ENCODE measurements at regions not wholly inside any gene's neighbourhood (a gene's known extent, or its start where the extent isn't known, plus 50 kb on each side); places are given as distances from the start of the nearest gene placed in this dataset.
"Not testable (repeated sequence)": the region's sequence is repeated elsewhere in the genome, so short reads cannot be mapped to it uniquely, and the experiment has no call there.

- no peaks in the 10 kb centered on the region for H3K9me3 Mint-ChIP-seq
- H3K36me3 Mint-ChIP-seq (ENCODE audit: low read depth) = no peaks in the 10 kb centered on the region
- H3K4me3 Mint-ChIP-seq = no peak overlapping the region
- H3K4me1 Mint-ChIP-seq = no peaks in the 10 kb centered on the region
- no peak overlapping the region for H3K27ac Mint-ChIP-seq
- intact Hi-C loops (cut with micrococcal nuclease) = no loop called here
- H3K27me3 Mint-ChIP-seq = no peaks in the 10 kb centered on the region
- DNase-seq = no peak
These were observed 1150.4 kb upstream of the INTU start for GRCh38 chr4:126482311-126482710.

GRCh38 chr4:126486377-126486776 is 1146.4 kb upstream of the INTU start:
- no peaks in the 10 kb centered on the region for H3K9me3 Mint-ChIP-seq
- H3K4me1 Mint-ChIP-seq = no peaks in the 10 kb centered on the region
- H3K27ac Mint-ChIP-seq = no peak overlapping the region
- intact Hi-C loops (cut with micrococcal nuclease) = no loop called here
- H3K36me3 Mint-ChIP-seq (ENCODE audit: low read depth) = no peaks in the 10 kb centered on the region
- no peak for DNase-seq
- H3K27me3 Mint-ChIP-seq = no peaks in the 10 kb centered on the region
- H3K4me3 Mint-ChIP-seq = no peak overlapping the region

- intact Hi-C loops (cut with micrococcal nuclease) = no loop called here
- Mint-ChIP-seq H3K27ac (no peak overlapping the region), H3K27me3 (no peaks in the 10 kb centered on the region), H3K4me1 (no peaks in the 10 kb centered on the region), H3K36me3 (ENCODE audit: low read depth) (no peaks in the 10 kb centered on the region), H3K9me3 (no peaks in the 10 kb centered on the region), H3K4me3 (no peak overlapping the region)
- no peak for DNase-seq
These were observed 1142.8 kb upstream of the INTU start for GRCh38 chr4:126489826-126490463.

GRCh38 chr4:126495163-126495752 is 1137.5 kb upstream of the INTU start:
- Mint-ChIP-seq H3K27ac (no peak overlapping the region), H3K4me1 (no peaks in the 10 kb centered on the region), H3K27me3 (no peaks in the 10 kb centered on the region), H3K4me3 (no peak overlapping the region), H3K9me3 (no peaks in the 10 kb centered on the region), H3K36me3 (ENCODE audit: low read depth) (no peaks in the 10 kb centered on the region)
- DNase-seq = no peak
- intact Hi-C loops (cut with micrococcal nuclease) = no loop called here

- Mint-ChIP-seq H3K27ac (no peak overlapping the region), H3K4me3 (no peak overlapping the region), H3K27me3 (no peaks in the 10 kb centered on the region), H3K9me3 (no peaks in the 10 kb centered on the region), H3K36me3 (ENCODE audit: low read depth) (no peaks in the 10 kb centered on the region), H3K4me1 (no peaks in the 10 kb centered on the region)
- intact Hi-C loops (cut with micrococcal nuclease) = no loop called here
- DNase-seq = no peak
These were observed 1119.8 kb upstream of the INTU start for GRCh38 chr4:126512979-126513378.

- no peaks in the 10 kb centered on the region for H3K4me1 Mint-ChIP-seq
- no peak for DNase-seq
- H3K36me3 Mint-ChIP-seq (ENCODE audit: low read depth) = no peaks in the 10 kb centered on the region
- H3K9me3 Mint-ChIP-seq = no peaks in the 10 kb centered on the region
- intact Hi-C loops (cut with micrococcal nuclease) = no loop called here
- H3K27me3 Mint-ChIP-seq = no peaks in the 10 kb centered on the region
- no peak overlapping the region for H3K27ac Mint-ChIP-seq
- H3K4me3 Mint-ChIP-seq = no peak overlapping the region
These were observed 1119.2 kb upstream of the INTU start for GRCh38 chr4:126513596-126513995.

GRCh38 chr4:126520731-126521130 is 1112.0 kb upstream of the INTU start:
- H3K36me3 Mint-ChIP-seq (ENCODE audit: low read depth) = no peaks in the 10 kb centered on the region
- no peaks in the 10 kb centered on the region for H3K27me3 Mint-ChIP-seq
- H3K27ac Mint-ChIP-seq = no peak overlapping the region
- no peak overlapping the region for H3K4me3 Mint-ChIP-seq
- DNase-seq = no peak
- H3K4me1 Mint-ChIP-seq = no peaks in the 10 kb centered on the region
- H3K9me3 Mint-ChIP-seq = peaks cover 4% of the 10 kb centered on the region
- intact Hi-C loops (cut with micrococcal nuclease) = no loop called here

- intact Hi-C loops (cut with micrococcal nuclease); H3K9me3 Mint-ChIP-seq; H3K27ac Mint-ChIP-seq; H3K27me3 Mint-ChIP-seq; H3K36me3 Mint-ChIP-seq (ENCODE audit: low read depth); DNase-seq; H3K4me1 Mint-ChIP-seq; H3K4me3 Mint-ChIP-seq: not testable (repeated sequence)
These were observed 1107.4 kb upstream of the INTU start for GRCh38 chr4:126525400-126525799.

GRCh38 chr4:126526335-126526734 is 1106.4 kb upstream of the INTU start:
- no peaks in the 10 kb centered on the region for H3K4me1 Mint-ChIP-seq
- H3K27me3 Mint-ChIP-seq = no peaks in the 10 kb centered on the region
- no peaks in the 10 kb centered on the region for H3K36me3 Mint-ChIP-seq (ENCODE audit: low read depth)
- H3K27ac Mint-ChIP-seq = no peak overlapping the region
- DNase-seq = no peak
- peaks cover 4% of the 10 kb centered on the region for H3K9me3 Mint-ChIP-seq
- intact Hi-C loops (cut with micrococcal nuclease) = no loop called here
- H3K4me3 Mint-ChIP-seq = no peak overlapping the region

GRCh38 chr4:126529997-126530396 is 1102.8 kb upstream of the INTU start:
- no peaks in the 10 kb centered on the region for H3K36me3 Mint-ChIP-seq (ENCODE audit: low read depth)
- no peak overlapping the region for H3K4me3 Mint-ChIP-seq
- H3K9me3 Mint-ChIP-seq = peaks cover 4% of the 10 kb centered on the region
- intact Hi-C loops (cut with micrococcal nuclease) = no loop called here
- no peak for DNase-seq
- no peak overlapping the region for H3K27ac Mint-ChIP-seq
- no peaks in the 10 kb centered on the region for H3K27me3 Mint-ChIP-seq
- no peaks in the 10 kb centered on the region for H3K4me1 Mint-ChIP-seq

GRCh38 chr4:126530996-126531585 is 1101.7 kb upstream of the INTU start:
- intact Hi-C loops (cut with micrococcal nuclease) = no loop called here
- Mint-ChIP-seq H3K4me1 (no peaks in the 10 kb centered on the region), H3K4me3 (no peak overlapping the region), H3K27me3 (no peaks in the 10 kb centered on the region), H3K9me3 (no peaks in the 10 kb centered on the region), H3K36me3 (ENCODE audit: low read depth) (no peaks in the 10 kb centered on the region), H3K27ac (no peak overlapping the region)
- no peak for DNase-seq

- H3K4me3 Mint-ChIP-seq = no peak overlapping the region
- no peaks in the 10 kb centered on the region for H3K9me3 Mint-ChIP-seq
- H3K27ac Mint-ChIP-seq = no peak overlapping the region
- intact Hi-C loops (cut with micrococcal nuclease) = no loop called here
- no peaks in the 10 kb centered on the region for H3K4me1 Mint-ChIP-seq
- no peaks in the 10 kb centered on the region for H3K36me3 Mint-ChIP-seq (ENCODE audit: low read depth)
- DNase-seq = no peak
- no peaks in the 10 kb centered on the region for H3K27me3 Mint-ChIP-seq
These were observed 1100.2 kb upstream of the INTU start for GRCh38 chr4:126532527-126532926.

GRCh38 chr4:126533146-126533805 is 1099.5 kb upstream of the INTU start:
- no peaks in the 10 kb centered on the region for H3K4me1 Mint-ChIP-seq
- H3K27me3 Mint-ChIP-seq = no peaks in the 10 kb centered on the region
- H3K36me3 Mint-ChIP-seq (ENCODE audit: low read depth) = no peaks in the 10 kb centered on the region
- no peak overlapping the region for H3K4me3 Mint-ChIP-seq
- no peak overlapping the region for H3K27ac Mint-ChIP-seq
- intact Hi-C loops (cut with micrococcal nuclease) = no loop called here
- no peak for DNase-seq
- no peaks in the 10 kb centered on the region for H3K9me3 Mint-ChIP-seq

GRCh38 chr4:126539771-126540170 is 1093.0 kb upstream of the INTU start:
- Mint-ChIP-seq H3K4me1 (no peaks in the 10 kb centered on the region), H3K4me3 (no peak overlapping the region), H3K27ac (no peak overlapping the region), H3K27me3 (no peaks in the 10 kb centered on the region), H3K36me3 (ENCODE audit: low read depth) (no peaks in the 10 kb centered on the region), H3K9me3 (no peaks in the 10 kb centered on the region)
- intact Hi-C loops (cut with micrococcal nuclease) = no loop called here
- no peak for DNase-seq
